Heart left ventricle (tissue), 16 donors: ENCODE measurements at regions not wholly inside any gene's neighbourhood (a gene's known extent, or its start where the extent isn't known, plus 50 kb on each side); places are given as distances from the start of the nearest gene placed in this dataset.

Experiments
- ATAC-seq, 4 donors: fragments of 200-7000 bp; cut with Tn5 transposase; one replicate each; pipeline ENCODE4 v1.9.1; 2020 to 2022; ENCODE audit warnings: moderate library complexity in 4 of 4, mild to moderate bottlenecking in 3 of 4, moderate number of reproducible peaks in 1 of 4
- DNase-seq, 5 donors: peaks; one replicate each; pipeline ENCODE4 v3.0.0-alpha.2; 2020
- H3K27ac ChIP-seq, 12 donors: fragments of 200-600 bp; sonication (generic) in 4 of 12; one replicate each; pipeline versions ENCODE4 v1.5.0 to v1.8.0; 2016 to 2022; ENCODE audit warnings: mild to moderate bottlenecking in 2 of 12
- H3K27me3 ChIP-seq, 9 donors: fragments of 200-600 bp; sonication (generic) in 2 of 9; one replicate each; pipeline versions ENCODE4 v1.5.1 to v1.8.0; 2016 to 2022; ENCODE audit warnings: mild to moderate bottlenecking in 3 of 9
- H3K36me3 ChIP-seq, 9 donors: fragments of 200-600 bp; sonication (generic) in 2 of 9; one replicate each; pipeline versions ENCODE4 v1.5.0 to v1.8.0; 2018 to 2022; ENCODE audit warnings: mild to moderate bottlenecking in 2 of 9
- H3K4me1 ChIP-seq, 12 donors: fragments of 200-600 bp; sonication (generic) in 4 of 12; one replicate each; pipeline versions ENCODE4 v1.5.0 to v1.8.0; 2016 to 2022; ENCODE audit warnings: mild to moderate bottlenecking in 3 of 12
- H3K4me3 ChIP-seq, 12 donors: fragments of 200-600 bp; sonication (generic) in 4 of 12; one replicate each; pipeline versions ENCODE4 v1.5.0 to v1.8.0; 2017 to 2022; ENCODE audit warnings: mild to moderate bottlenecking in 9 of 12, moderate library complexity in 4 of 12
- H3K9me3 ChIP-seq, 12 donors: fragments of 200-600 bp; sonication (generic) in 4 of 12; one replicate each; pipeline versions ENCODE4 v1.5.0 to v1.8.0; 2016 to 2022; ENCODE audit warnings: mild to moderate bottlenecking in 1 of 12
- POLR2A ChIP-seq, 2 donors: fragments of 450-650 bp; IDR thresholded peaks; one replicate each; pipeline ENCODE4 v1.6.1; 2017; ENCODE audit warnings: antibody characterized with exemption in 2 of 2, mild to moderate bottlenecking in 2 of 2, moderate library complexity in 2 of 2
- WGBS, 4 donors: extraction: QIAGEN DNeasy Blood & Tissue Kit in 2 of 4; methylation state at CpG; one replicate each; pipeline versions ENCODE4 v1.1.5 to v1.1.7; 2013 to 2018; 5-methylcytosine and 5-hydroxymethylcytosine counted together
- intact Hi-C, 10 donors: fragments of 100-400 bp; cut with DNase I; formaldehyde crosslinking; loops; one replicate each; pipeline versions ENCODE4 v1.11.1 to v1.14.2; 2022
- TF ChIP-seq, protein P1 (sequence below), 12 donors: fragments of 200-600 bp; sonication (generic) in 4 of 12; IDR thresholded peaks; one replicate each; pipeline versions ENCODE4 v1.5.0 to v1.8.0; 2018 to 2022; ENCODE audit warnings: antibody characterized with exemption in 12 of 12, mild to moderate bottlenecking in 5 of 12
- donor health status: ischemic (EF 13 %, LVEDD 7.1; RV severe dilation, severe dysfunction).
- donor health status: healthy with polysubstance abuse.
- donor health status: DM: no; HTN: yes; CAD: no.
- donor health status: DM: no; HTN: no; CAD: no.
- donor health status: ischemic (EF 25% LVEDD 6.9; RV normal size, moderate dysfunction).
- donor health status: ischemic (EF 25% LVEDD 5.7; RV mildly dilated, moderate dysfunction).
- donor health status: healthy.
- donor health status: DM: yes; HTN: yes; CAD: no.
- donor health status: ischemic (EF 35%, LVEDD 5.7; RV mildly dilated, moderate dysfunction).
- donor health status: nonischemic (EF 11% LVEDD 7.7; RV severe dilation, severe dysfunction).
- donor health status: DM: yes; HTN: yes; CAD: no.
- donor health status: PGD.
- donor health status: ischemic (EF 29% LVEDD 5.4; RV normal size, mild dysfunction).
- donor health status: nonischemic (EF 23%, LVEDD 6.1; RV moderate dilation, normal function).

DNA sequence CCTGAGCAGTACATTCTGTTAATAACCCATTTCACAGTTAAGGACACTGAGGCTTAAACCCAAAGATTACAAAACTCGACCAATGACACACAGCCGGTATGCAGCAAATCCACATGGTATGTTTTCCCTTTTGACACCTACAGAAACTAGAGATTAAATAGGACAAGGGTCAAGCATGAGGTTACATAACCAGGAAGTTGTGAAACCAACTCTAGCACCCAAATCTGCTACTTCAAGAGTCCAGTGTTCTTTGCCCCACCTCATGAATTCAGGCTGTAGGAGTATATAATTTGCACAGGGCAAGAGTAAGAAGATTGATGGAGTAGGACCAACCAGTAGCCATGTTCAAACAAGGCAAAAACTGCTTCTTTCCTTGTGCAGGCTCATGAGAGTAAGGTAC is 249.8 kb downstream of the BCL11A start:
- intact Hi-C loops = no loop called here
- no peak for DNase-seq
- Histone ChIP-seq H3K4me1 (no peaks in the 10 kb centered on the region), H3K36me3 (no peaks in the 10 kb centered on the region), H3K27ac (no peak overlapping the region), H3K9me3 (no peaks in the 10 kb centered on the region), H3K4me3 (no peak overlapping the region), H3K27me3 (no peaks in the 10 kb centered on the region)
- no peak for TF ChIP-seq POLR2A (IDR thresholded peaks at IDR 0.05)
- TF ChIP-seq, protein P1, sequence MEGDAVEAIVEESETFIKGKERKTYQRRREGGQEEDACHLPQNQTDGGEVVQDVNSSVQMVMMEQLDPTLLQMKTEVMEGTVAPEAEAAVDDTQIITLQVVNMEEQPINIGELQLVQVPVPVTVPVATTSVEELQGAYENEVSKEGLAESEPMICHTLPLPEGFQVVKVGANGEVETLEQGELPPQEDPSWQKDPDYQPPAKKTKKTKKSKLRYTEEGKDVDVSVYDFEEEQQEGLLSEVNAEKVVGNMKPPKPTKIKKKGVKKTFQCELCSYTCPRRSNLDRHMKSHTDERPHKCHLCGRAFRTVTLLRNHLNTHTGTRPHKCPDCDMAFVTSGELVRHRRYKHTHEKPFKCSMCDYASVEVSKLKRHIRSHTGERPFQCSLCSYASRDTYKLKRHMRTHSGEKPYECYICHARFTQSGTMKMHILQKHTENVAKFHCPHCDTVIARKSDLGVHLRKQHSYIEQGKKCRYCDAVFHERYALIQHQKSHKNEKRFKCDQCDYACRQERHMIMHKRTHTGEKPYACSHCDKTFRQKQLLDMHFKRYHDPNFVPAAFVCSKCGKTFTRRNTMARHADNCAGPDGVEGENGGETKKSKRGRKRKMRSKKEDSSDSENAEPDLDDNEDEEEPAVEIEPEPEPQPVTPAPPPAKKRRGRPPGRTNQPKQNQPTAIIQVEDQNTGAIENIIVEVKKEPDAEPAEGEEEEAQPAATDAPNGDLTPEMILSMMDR (IDR thresholded peaks at IDR 0.05) = no peak
- 82 to 94% (median 85%) methylated on average over 2 of the region's 2 CpGs for WGBS, 4 donors
- ATAC-seq = no peak

DNA sequence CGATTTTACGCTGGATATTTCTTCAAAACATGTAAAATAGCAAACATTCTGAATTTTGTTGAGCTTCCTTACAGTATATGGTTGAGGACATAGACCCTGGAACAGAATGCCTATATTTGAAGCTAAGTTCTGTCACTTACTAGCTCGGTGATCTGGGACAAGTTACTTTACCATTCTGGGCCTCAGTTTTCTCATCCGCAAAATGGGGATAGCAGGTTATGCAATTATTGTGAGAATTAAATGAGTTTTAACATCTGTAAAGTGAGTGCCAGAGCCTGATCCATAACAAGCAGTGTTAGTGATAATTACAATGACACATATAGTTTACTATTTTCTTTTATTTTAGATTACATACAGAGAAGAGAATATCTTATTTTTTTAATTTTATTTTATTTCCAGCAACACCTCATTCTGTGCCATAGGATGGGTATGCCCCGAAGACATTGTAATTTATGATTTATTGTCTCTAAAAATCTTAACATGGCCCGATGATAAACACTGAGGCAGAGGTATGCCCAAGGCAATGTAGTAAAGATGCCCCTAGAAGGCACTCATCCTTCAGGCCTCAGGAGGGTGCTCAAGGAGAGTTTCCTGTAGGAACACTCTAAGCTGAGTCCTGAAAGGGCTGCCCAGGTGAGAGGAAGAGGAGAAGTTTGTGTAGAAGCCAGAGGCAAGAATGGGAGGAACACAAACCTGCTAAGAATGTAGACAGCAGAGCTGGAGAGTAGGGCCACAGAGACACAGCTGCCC is 250.9 kb downstream of the BCL11A start:
- ATAC-seq (no peak), DNase-seq (no peak)
- intact Hi-C loops = no loop called here
- no peak overlapping the region for H3K4me3 ChIP-seq
- no peaks in the 10 kb centered on the region for H3K27me3 ChIP-seq
- TF ChIP-seq, protein P1 (IDR thresholded peaks at IDR 0.05) = no peak
- WGBS, 4 donors = 92 to 94% (median 93%) methylated on average over 6 of the region's 6 CpGs
- H3K27ac ChIP-seq = no peak overlapping the region
- H3K36me3 ChIP-seq = no peaks in the 10 kb centered on the region
- no peaks in the 10 kb centered on the region for H3K4me1 ChIP-seq
- no peaks in the 10 kb centered on the region for H3K9me3 ChIP-seq

- DNase-seq (no peak), ATAC-seq (no peak)
- H3K4me1 ChIP-seq = no peaks in the 10 kb centered on the region
- H3K4me3 ChIP-seq = no peak overlapping the region
- WGBS, 4 donors = 65 to 77% (median 68%) methylated on average over 3 of the region's 3 CpGs
- no peaks in the 10 kb centered on the region for H3K27me3 ChIP-seq
- no peak for TF ChIP-seq POLR2A (IDR thresholded peaks at IDR 0.05)
- TF ChIP-seq, protein P1 (IDR thresholded peaks at IDR 0.05) = no peak
- no peaks in the 10 kb centered on the region for H3K36me3 ChIP-seq
- intact Hi-C loops = no loop called here
- H3K27ac ChIP-seq = no peak overlapping the region
- H3K9me3 ChIP-seq = no peaks in the 10 kb centered on the region
Measured at GRCh38 chr2:60301726-60302125, 251.7 kb downstream of the BCL11A start.

- 86 to 91% (median 89%) methylated on average over 8 of the region's 8 CpGs for WGBS, 4 donors
- no peak for ATAC-seq
Measured at GRCh38 chr2:60299179-60299578, 254.3 kb downstream of the BCL11A start.

More at GRCh38 chr2:60299179-60299578, 254.3 kb downstream of the BCL11A start:
- TF ChIP-seq POLR2A (IDR thresholded peaks at IDR 0.05) = no peak
- TF ChIP-seq, protein P1 (IDR thresholded peaks at IDR 0.05) = no peak
- intact Hi-C loops = no loop called here
- Histone ChIP-seq H3K4me3 (no peak overlapping the region), H3K27me3 (no peaks in the 10 kb centered on the region), H3K9me3 (no peaks in the 10 kb centered on the region), H3K27ac (no peak overlapping the region), H3K4me1 (no peaks in the 10 kb centered on the region), H3K36me3 (no peaks in the 10 kb centered on the region)
- no peak for DNase-seq
